Keratinocyte (primary cell): ENCODE measurements at regions not wholly inside any gene's neighbourhood (a gene's known extent, or its start where the extent isn't known, plus 50 kb on each side); places are given as distances from the start of the nearest gene placed in this dataset.

Experiments used
- EZH2 ChIP-seq: IDR thresholded peaks from one replicate; pipeline ENCODE4 v1.6.1; 2012; ENCODE audit warnings: inconsistent platforms, mild to moderate bottlenecking, low read length, moderate library complexity
- TF ChIP-seq, protein P1 (sequence below), 3 experiments: IDR thresholded peaks in 1 of 3; conservative IDR thresholded peaks in 1 of 3; optimal IDR thresholded peaks in 1 of 3; 2 replicates in 2 of 3; 3 replicates in 1 of 3; pipeline versions ENCODE3 to v1.5.1; 2011; ENCODE audit warnings: low read length in 3 of 3, mild to moderate bottlenecking in 3 of 3, moderate library complexity in 2 of 3, control low read depth in 1 of 3, inconsistent platforms in 1 of 3; ENCODE audit not compliant: insufficient read depth in 2 of 3; ENCODE audit errors: extremely low read depth in 1 of 3

DNA sequence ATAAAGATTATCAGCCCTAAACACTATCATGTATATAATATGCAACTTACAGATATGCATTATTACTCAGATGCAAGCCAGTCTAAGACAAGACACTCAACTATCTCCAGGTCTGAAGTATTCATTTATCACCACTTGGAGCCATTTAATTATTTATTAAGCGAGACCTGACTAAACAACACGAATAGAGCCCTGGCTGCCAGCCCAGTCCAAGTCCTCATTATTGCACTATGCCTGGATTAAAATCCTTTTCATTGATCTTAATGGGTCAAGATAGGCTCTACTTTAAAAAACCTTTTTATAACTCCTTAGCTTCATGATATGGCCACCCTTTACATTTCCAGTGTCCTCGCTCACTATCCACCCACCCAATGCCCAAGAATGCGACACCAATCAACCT is 183.1 kb upstream of the MARCKS start:
- TF ChIP-seq, protein P1, sequence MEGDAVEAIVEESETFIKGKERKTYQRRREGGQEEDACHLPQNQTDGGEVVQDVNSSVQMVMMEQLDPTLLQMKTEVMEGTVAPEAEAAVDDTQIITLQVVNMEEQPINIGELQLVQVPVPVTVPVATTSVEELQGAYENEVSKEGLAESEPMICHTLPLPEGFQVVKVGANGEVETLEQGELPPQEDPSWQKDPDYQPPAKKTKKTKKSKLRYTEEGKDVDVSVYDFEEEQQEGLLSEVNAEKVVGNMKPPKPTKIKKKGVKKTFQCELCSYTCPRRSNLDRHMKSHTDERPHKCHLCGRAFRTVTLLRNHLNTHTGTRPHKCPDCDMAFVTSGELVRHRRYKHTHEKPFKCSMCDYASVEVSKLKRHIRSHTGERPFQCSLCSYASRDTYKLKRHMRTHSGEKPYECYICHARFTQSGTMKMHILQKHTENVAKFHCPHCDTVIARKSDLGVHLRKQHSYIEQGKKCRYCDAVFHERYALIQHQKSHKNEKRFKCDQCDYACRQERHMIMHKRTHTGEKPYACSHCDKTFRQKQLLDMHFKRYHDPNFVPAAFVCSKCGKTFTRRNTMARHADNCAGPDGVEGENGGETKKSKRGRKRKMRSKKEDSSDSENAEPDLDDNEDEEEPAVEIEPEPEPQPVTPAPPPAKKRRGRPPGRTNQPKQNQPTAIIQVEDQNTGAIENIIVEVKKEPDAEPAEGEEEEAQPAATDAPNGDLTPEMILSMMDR (optimal IDR thresholded peaks at IDR 0.05 in 1 of 3, IDR thresholded peaks at IDR 0.05 in 1 of 3, conservative IDR thresholded peaks at IDR 0.05 in 1 of 3; ENCODE audit: extremely low read depth in 1 of 3, insufficient read depth in 2 of 3, low read length in 3 of 3), result no peak
- no peak for TF ChIP-seq EZH2
